Muscle of leg (tissue), 3 donors: ENCODE measurements at regions not wholly inside any gene's neighbourhood (a gene's known extent, or its start where the extent isn't known, plus 50 kb on each side); places are given as distances from the start of the nearest gene placed in this dataset.

ENCODE experiments used
- DNase-seq: peaks from one replicate; pipeline ENCODE4 v3.0.0; 2013
- H3K27ac ChIP-seq: one replicate; pipeline ENCODE4 v1.5.1; 2013; ENCODE audit warnings: mild to moderate bottlenecking, low read length, control low read depth
- H3K27me3 ChIP-seq: one replicate; pipeline ENCODE4 v1.6.1; 2013; ENCODE audit warnings: low read length; ENCODE audit not compliant: control insufficient read depth, insufficient read depth
- H3K36me3 ChIP-seq: one replicate; pipeline ENCODE4 v1.6.1; 2013; ENCODE audit warnings: low read length; ENCODE audit not compliant: control insufficient read depth, insufficient read depth
- H3K4me1 ChIP-seq: one replicate; pipeline ENCODE4 v1.6.1; 2013; ENCODE audit warnings: low read length; ENCODE audit not compliant: control insufficient read depth, insufficient read depth
- H3K4me3 ChIP-seq: one replicate; pipeline ENCODE4 v1.5.1; 2013; ENCODE audit warnings: low read length, control low read depth
- H3K9me3 ChIP-seq: replicated peaks from 2 replicates; pipeline ENCODE4 v1.6.1; 2013; ENCODE audit warnings: low read depth, low read length; ENCODE audit not compliant: control insufficient read depth
- WGBS: methylation state at CpG from one replicate; pipeline ENCODE4 v1.1.5; 2013; ENCODE audit warnings: missing lambda C conversion rate; ENCODE audit not compliant: insufficient coverage; 5-methylcytosine and 5-hydroxymethylcytosine counted together

- H3K27ac ChIP-seq: no peak overlapping the region
- no peak overlapping the region for H3K4me3 ChIP-seq
- no peaks in the 10 kb centered on the region for H3K4me1 ChIP-seq
- 91% methylated on average over 12 of the region's 13 CpGs for WGBS
- peaks cover 85% of the 10 kb centered on the region for H3K9me3 ChIP-seq
- DNase-seq: no peak
- no peaks in the 10 kb centered on the region for H3K36me3 ChIP-seq
- no peaks in the 10 kb centered on the region for H3K27me3 ChIP-seq
These were observed 2291.3 kb downstream of the TP53TG3F start for GRCh38 chr16:35750701-35751104.

GRCh38 chr16:35751191-35751941 lies 2292.0 kb downstream of the TP53TG3F start:
- WGBS: 88% methylated on average over 16 of the region's 24 CpGs
- no peak overlapping the region for H3K27ac ChIP-seq
- no peak for DNase-seq

GRCh38 chr16:35752012-35752772 lies 2292.8 kb downstream of the TP53TG3F start:
- 85% methylated on average over 16 of the region's 18 CpGs for WGBS
- DNase-seq: no peak
- Histone ChIP-seq H3K9me3 (peaks cover 78% of the 10 kb centered on the region), H3K36me3 (no peaks in the 10 kb centered on the region), H3K4me1 (no peaks in the 10 kb centered on the region), H3K4me3 (no peak overlapping the region), H3K27me3 (no peaks in the 10 kb centered on the region), H3K27ac (no peak overlapping the region)

More at GRCh38 chr16:35751191-35751941, 2292.0 kb downstream of the TP53TG3F start:
- H3K27me3 ChIP-seq: no peaks in the 10 kb centered on the region
- no peaks in the 10 kb centered on the region for H3K4me1 ChIP-seq
- H3K9me3 ChIP-seq: peaks cover 82% of the 10 kb centered on the region
- H3K4me3 ChIP-seq: no peak overlapping the region
- no peaks in the 10 kb centered on the region for H3K36me3 ChIP-seq

- peaks cover 72% of the 10 kb centered on the region for H3K9me3 ChIP-seq
These were observed 2293.6 kb downstream of the TP53TG3F start for GRCh38 chr16:35752773-35753558.

GRCh38 chr16:35753559-35754390 lies 2294.4 kb downstream of the TP53TG3F start:
- 60% methylated on average over 9 of the region's 12 CpGs for WGBS
- H3K27ac ChIP-seq: no peak overlapping the region
- no peak overlapping the region for H3K4me3 ChIP-seq
- no peak for DNase-seq
- no peaks in the 10 kb centered on the region for H3K36me3 ChIP-seq
- peaks cover 67% of the 10 kb centered on the region for H3K9me3 ChIP-seq
- H3K4me1 ChIP-seq: no peaks in the 10 kb centered on the region
- H3K27me3 ChIP-seq: no peaks in the 10 kb centered on the region

More at GRCh38 chr16:35752773-35753558, 2293.6 kb downstream of the TP53TG3F start:
- DNase-seq: no peak
- H3K4me3 ChIP-seq: no peak overlapping the region
- H3K4me1 ChIP-seq: no peaks in the 10 kb centered on the region
- 83% methylated on average over 19 of the region's 22 CpGs for WGBS
- no peaks in the 10 kb centered on the region for H3K36me3 ChIP-seq
- no peaks in the 10 kb centered on the region for H3K27me3 ChIP-seq
- no peak overlapping the region for H3K27ac ChIP-seq

GRCh38 chr16:35754391-35755369 lies 2295.3 kb downstream of the TP53TG3F start:
- no peak overlapping the region for H3K27ac ChIP-seq
- WGBS: 75% methylated on average over 10 of the region's 12 CpGs
- peaks cover 59% of the 10 kb centered on the region for H3K9me3 ChIP-seq

GRCh38 chr16:35788381-35788780 lies 2329.0 kb downstream of the TP53TG3F start:
- no peak overlapping the region for H3K27ac ChIP-seq
- H3K9me3 ChIP-seq: peaks cover 66% of the 10 kb centered on the region
- no peaks in the 10 kb centered on the region for H3K27me3 ChIP-seq
- no peaks in the 10 kb centered on the region for H3K4me1 ChIP-seq
- 76% methylated on average over 12 of the region's 12 CpGs for WGBS
- no peak for DNase-seq
- no peak overlapping the region for H3K4me3 ChIP-seq
- H3K36me3 ChIP-seq: no peaks in the 10 kb centered on the region

More at GRCh38 chr16:35754391-35755369, 2295.3 kb downstream of the TP53TG3F start:
- no peaks in the 10 kb centered on the region for H3K36me3 ChIP-seq
- no peak overlapping the region for H3K4me3 ChIP-seq
- H3K27me3 ChIP-seq: no peaks in the 10 kb centered on the region
- no peaks in the 10 kb centered on the region for H3K4me1 ChIP-seq
- no peak for DNase-seq

- no peak for DNase-seq
- Histone ChIP-seq H3K4me1 (no peaks in the 10 kb centered on the region), H3K27me3 (no peaks in the 10 kb centered on the region), H3K36me3 (no peaks in the 10 kb centered on the region), H3K9me3 (peaks cover 80% of the 10 kb centered on the region), H3K4me3 (no peak overlapping the region), H3K27ac (no peak overlapping the region)
- WGBS: 78% methylated on average over 21 of the region's 25 CpGs
These were observed 2333.3 kb downstream of the TP53TG3F start for GRCh38 chr16:35792516-35793285.
